ENCODE measurements at regions not wholly inside any gene's neighbourhood (a gene's known extent, or its start where the extent isn't known, plus 50 kb on each side); places are given as distances from the start of the nearest gene placed in this dataset.

DNA sequence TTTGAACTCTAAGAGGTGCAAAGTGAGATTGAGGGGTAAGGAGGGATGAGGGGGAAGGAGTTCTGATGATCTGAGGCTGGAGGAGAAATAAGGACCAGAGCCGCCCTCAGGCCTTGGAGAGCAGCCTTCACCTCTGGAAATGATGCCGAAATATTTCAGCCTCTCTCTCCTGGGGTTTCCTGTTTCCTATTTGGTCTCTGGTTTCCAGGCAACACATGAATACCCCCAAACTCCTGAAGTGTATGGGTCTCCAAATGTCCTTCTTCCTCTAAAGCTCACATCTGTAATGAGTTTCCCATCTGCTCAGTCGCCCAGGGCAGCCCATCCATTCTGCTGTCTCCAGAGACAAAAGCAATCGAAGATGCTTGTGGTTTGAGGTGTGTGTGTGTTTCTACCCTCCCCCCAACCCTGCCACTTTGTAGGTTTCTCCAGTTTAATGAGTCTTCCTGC lies 52.0 kb upstream of the FAM20B start:
- DNase-seq (ENCODE audit: low read depth): peak; percentile 10

Measured in M059J (cell line).